OCI-LY3 (cell line): ENCODE measurements at regions not wholly inside any gene's neighbourhood (a gene's known extent, or its start where the extent isn't known, plus 50 kb on each side); places are given as distances from the start of the nearest gene placed in this dataset.

Source experiments
- CTCF ChIP-seq: fragments of 200-600, 300-600 bp; sonication (generic); IDR thresholded peaks from 2 replicates; pipeline ENCODE4 v1.5.1; 2014; ENCODE audit warnings: antibody characterized with exemption, low read length, low read depth
- EZH2phosphoT487 ChIP-seq: fragments of 200-600 bp; shearing (Covaris generic); IDR thresholded peaks from 2 replicates; pipeline ENCODE4 v1.6.1; 2018; ENCODE audit warnings: antibody characterized with exemption, mixed run types, low read depth

GRCh38 chr9:94178927-94179326 is 80.2 kb upstream of the ZNF169 start:
- TF ChIP-seq CTCF (no peak), EZH2phosphoT487 (no peak)
